ENCODE measurements at regions not wholly inside any gene's neighbourhood (a gene's known extent, or its start where the extent isn't known, plus 50 kb on each side); places are given as distances from the start of the nearest gene placed in this dataset.
"Not testable (repeated sequence)": the region's sequence is repeated elsewhere in the genome, so short reads cannot be mapped to it uniquely, and the experiment has no call there.

DNA sequence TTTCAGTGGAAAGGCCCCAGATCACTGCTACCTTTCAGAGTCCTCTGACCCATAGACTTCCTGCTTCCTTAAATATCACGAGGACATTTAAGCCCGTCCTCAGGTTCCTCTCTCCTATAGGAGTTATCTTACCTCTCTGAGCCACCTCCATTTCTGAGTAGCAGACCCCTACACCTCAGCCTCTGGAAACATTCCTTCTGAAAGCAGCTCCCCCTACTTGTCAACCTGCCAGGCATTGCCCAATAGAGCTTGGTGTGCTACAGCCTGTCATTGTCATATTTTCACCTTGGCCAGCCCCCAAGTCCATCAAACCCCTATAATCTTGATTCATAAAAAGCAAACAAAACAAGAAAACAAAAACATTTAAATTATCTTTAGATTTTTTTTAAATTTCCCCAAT lies 717.9 kb upstream of the SLC8A1 start:
- Mint-ChIP-seq H3K36me3 (no peaks in the 10 kb centered on the region), H3K27ac (no peak overlapping the region), H3K27me3 (ENCODE audit: low read depth in 3 of 3) (peaks cover 0 to 2% (median 0%) of the 10 kb centered on the region in 3 donors), H3K4me1 (no peaks in the 10 kb centered on the region), H3K4me3 (no peak overlapping the region), H3K9me3 (peaks cover 0 to 11% (median 4%) of the 10 kb centered on the region in 6 donors)
- DNase-seq = no peak

- peaks cover 0 to 11% (median 3%) of the 10 kb centered on the region in 6 donors for H3K9me3 Mint-ChIP-seq
Measured at GRCh38 chr2:41170589-41170988, 718.7 kb upstream of the SLC8A1 start.

DNA sequence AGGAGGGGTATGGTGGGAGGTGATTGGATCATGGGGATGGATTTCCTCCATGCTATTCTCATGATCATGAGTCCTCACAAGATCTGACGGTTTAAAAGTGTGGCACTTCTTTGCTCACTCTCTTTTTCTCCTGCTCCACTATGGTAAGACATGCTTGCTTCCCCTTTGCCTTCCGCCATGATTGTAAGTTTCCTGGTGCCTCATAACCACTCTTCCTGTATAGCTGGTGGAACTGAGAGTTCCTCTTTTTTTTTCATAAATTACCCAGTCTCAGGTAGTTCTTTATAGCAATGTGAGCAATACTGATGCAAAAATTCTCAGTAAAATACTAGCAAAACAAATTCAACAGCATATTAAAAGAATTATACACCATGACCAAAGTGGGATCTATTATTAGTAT lies 728.5 kb upstream of the SLC8A1 start:
- Mint-ChIP-seq H3K4me3 (no peak overlapping the region), H3K36me3 (no peaks in the 10 kb centered on the region), H3K4me1 (no peaks in the 10 kb centered on the region), H3K27ac (no peak overlapping the region), H3K27me3 (ENCODE audit: low read depth in 3 of 3) (peaks cover 0 to 1% (median 1%) of the 10 kb centered on the region in 3 donors), H3K9me3 (peaks cover 0 to 21% (median 6%) of the 10 kb centered on the region in 6 donors)
- no peak for DNase-seq

More at GRCh38 chr2:41170589-41170988, 718.7 kb upstream of the SLC8A1 start:
- Mint-ChIP-seq H3K4me3 (no peak overlapping the region), H3K27me3 (ENCODE audit: low read depth in 3 of 3) (peaks cover 0 to 2% (median 0%) of the 10 kb centered on the region in 3 donors), H3K27ac (no peak overlapping the region), H3K4me1 (no peaks in the 10 kb centered on the region), H3K36me3 (no peaks in the 10 kb centered on the region)
- no peak for DNase-seq

- Mint-ChIP-seq H3K27ac (no peak overlapping the region), H3K4me1 (no peaks in the 10 kb centered on the region), H3K9me3 (peaks cover 0 to 21% (median 6%) of the 10 kb centered on the region in 6 donors), H3K27me3 (ENCODE audit: low read depth in 3 of 3) (peaks cover 0 to 3% (median 1%) of the 10 kb centered on the region in 3 donors), H3K4me3 (no peak overlapping the region), H3K36me3 (no peaks in the 10 kb centered on the region)
- DNase-seq = no peak
Measured at GRCh38 chr2:41182961-41183360, 731.1 kb upstream of the SLC8A1 start.

DNA sequence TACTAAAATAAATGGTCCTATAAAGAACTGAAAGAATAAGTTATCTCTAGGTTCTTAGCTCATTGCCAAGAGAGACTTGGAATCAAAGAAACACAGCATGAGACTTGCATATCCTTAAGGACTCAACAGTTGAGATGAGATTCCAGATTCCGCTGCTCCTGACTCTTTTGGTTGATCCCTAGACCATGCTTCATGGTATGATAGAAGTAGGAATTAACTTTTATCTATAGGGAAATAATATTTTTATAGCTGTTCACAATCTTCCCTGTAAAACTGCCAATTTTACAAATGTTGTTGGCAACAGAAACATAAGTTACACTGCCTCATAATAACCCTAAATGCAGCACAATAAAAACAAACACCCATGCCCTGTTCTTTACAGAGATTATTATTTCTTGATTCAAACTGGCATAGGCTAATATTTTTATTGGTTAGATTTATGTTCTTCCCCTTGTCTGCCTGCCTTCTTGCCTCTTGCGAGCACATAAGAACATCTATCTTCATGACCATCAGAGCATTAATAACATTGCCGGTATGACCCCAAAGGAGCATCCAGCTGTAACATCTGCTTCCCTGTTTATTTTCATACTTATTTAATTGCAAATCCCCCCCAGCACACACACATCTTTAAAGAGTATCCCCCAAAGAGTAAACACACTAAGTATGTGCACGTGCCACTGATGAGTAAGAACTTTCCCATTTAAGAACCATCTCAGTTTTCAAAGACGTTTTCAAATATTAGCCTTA lies 735.7 kb upstream of the SLC8A1 start:
- Mint-ChIP-seq H3K4me1 (no peaks in the 10 kb centered on the region), H3K27ac (no peak overlapping the region), H3K36me3 (no peaks in the 10 kb centered on the region), H3K4me3 (no peak overlapping the region), H3K9me3 (peaks cover 0 to 9% (median 1%) of the 10 kb centered on the region in 6 donors), H3K27me3 (ENCODE audit: low read depth in 3 of 3) (peaks cover 0 to 3% (median 1%) of the 10 kb centered on the region in 3 donors)
- no peak for DNase-seq

- peaks cover 0 to 5% (median under 1%) of the 10 kb centered on the region in 6 donors for H3K9me3 Mint-ChIP-seq
- no peak for DNase-seq
Measured at GRCh38 chr2:41194230-41194629, 742.3 kb upstream of the SLC8A1 start.

DNA sequence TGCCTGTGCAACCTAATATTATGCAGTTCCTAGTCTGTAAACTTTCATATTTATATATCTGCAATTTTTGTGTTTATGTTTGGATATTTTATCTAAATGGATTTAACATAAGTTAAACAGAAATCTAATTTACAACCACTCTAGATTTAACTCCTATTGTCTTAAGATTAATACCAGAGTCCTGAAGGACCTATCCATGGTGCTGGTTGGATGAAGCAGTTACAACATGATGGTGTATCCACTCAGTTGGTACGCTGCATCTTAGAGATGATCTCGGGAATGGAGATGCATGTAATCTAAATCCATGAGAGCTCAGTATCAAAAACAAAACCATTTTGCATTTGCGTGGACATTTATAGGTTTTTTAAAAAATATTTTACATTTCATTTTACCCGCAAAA lies 745.9 kb upstream of the SLC8A1 start:
- H3K4me3 Mint-ChIP-seq = no peak overlapping the region
- H3K36me3 Mint-ChIP-seq = no peaks in the 10 kb centered on the region
- peaks cover 0 to 5% (median 0%) of the 10 kb centered on the region in 6 donors for H3K9me3 Mint-ChIP-seq
- H3K4me1 Mint-ChIP-seq = no peaks in the 10 kb centered on the region
- DNase-seq = no peak
- H3K27me3 Mint-ChIP-seq (ENCODE audit: low read depth in 3 of 3) = no peaks in the 10 kb centered on the region
- no peak overlapping the region for H3K27ac Mint-ChIP-seq

More at GRCh38 chr2:41194230-41194629, 742.3 kb upstream of the SLC8A1 start:
- H3K4me1 Mint-ChIP-seq = no peaks in the 10 kb centered on the region
- no peak overlapping the region for H3K27ac Mint-ChIP-seq
- H3K27me3 Mint-ChIP-seq (ENCODE audit: low read depth in 3 of 3) = no peaks in the 10 kb centered on the region
- H3K4me3 Mint-ChIP-seq = no peak overlapping the region
- no peaks in the 10 kb centered on the region for H3K36me3 Mint-ChIP-seq

DNA sequence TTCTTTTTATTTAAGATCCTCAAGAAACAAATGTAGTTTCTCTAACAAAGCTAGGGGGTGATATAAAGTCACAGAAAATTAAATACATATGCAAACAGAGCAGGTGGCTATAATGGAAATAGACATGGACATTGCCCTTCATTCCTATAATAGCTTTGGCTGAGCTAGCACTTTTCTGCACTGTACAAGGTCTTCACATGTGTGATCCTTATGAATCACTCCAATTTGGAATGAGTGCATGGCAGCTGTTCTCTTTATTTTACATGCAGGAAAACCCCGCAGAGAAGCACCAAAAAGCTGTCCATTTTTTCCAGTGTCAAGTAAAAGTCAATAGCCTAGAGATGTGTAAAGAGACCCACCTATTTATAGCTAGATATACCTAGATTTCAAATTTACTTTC lies 747.4 kb upstream of the SLC8A1 start:
- no peak overlapping the region for H3K27ac Mint-ChIP-seq
- H3K36me3 Mint-ChIP-seq = no peaks in the 10 kb centered on the region

DNA sequence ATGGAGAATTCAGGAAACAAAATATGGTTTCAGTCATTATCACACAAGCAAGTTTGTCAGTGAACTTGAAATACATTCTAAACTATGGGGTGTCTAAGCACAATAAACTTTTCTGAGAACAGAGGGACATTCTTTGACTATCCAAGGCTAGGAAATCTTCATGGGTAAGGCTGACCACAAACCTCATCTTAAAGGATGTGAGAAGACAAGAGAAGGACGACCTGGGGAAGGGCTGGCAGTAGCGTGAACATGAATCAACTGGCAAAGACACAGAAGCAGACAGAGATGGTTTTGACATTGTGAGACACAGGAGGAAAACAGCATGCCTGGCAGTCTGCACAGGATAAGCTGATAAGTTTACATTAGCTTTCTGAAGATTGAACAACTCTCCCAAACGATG lies 752.4 kb upstream of the SLC8A1 start:
- no peaks in the 10 kb centered on the region for H3K36me3 Mint-ChIP-seq
- no peak overlapping the region for H3K4me3 Mint-ChIP-seq
- DNase-seq = no peak
- H3K4me1 Mint-ChIP-seq = no peaks in the 10 kb centered on the region
- H3K9me3 Mint-ChIP-seq = peaks cover 0 to 7% (median 0%) of the 10 kb centered on the region in 6 donors
- H3K27ac Mint-ChIP-seq = no peak overlapping the region
- H3K27me3 Mint-ChIP-seq (ENCODE audit: low read depth in 3 of 3) = peaks cover 0 to 2% (median 0%) of the 10 kb centered on the region in 3 donors

More for the DNA sequence above, 747.4 kb upstream of the SLC8A1 start:
- H3K4me1 Mint-ChIP-seq = no peaks in the 10 kb centered on the region
- H3K27me3 Mint-ChIP-seq (ENCODE audit: low read depth in 3 of 3) = peaks cover 0 to 2% (median 0%) of the 10 kb centered on the region in 3 donors
- H3K4me3 Mint-ChIP-seq = no peak overlapping the region
- peaks cover 0 to 5% (median 0%) of the 10 kb centered on the region in 6 donors for H3K9me3 Mint-ChIP-seq
- DNase-seq = no peak

DNA sequence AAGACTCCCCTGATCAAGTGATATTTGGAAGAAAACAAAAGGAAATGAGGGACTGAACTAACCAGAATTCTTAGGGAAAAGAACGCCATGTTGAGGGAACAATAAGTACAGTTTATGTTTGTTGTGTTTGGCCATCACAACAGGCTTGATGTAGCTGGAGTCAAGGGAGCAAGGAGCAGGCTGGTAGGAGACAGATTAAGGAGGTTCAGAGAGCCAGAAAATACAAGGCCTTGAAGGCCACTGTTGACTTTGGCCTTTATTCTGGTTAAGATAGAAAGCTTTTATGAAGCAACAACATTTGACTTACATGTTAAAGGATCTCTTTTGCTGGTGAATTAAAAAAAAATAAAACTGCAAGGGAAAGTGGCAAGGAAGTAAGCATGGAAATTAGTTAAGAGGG lies 754.1 kb upstream of the SLC8A1 start:
- Mint-ChIP-seq H3K4me3 (no peak overlapping the region), H3K27me3 (ENCODE audit: low read depth in 3 of 3) (peaks cover 0 to 2% (median 2%) of the 10 kb centered on the region in 3 donors), H3K36me3 (no peaks in the 10 kb centered on the region), H3K4me1 (no peaks in the 10 kb centered on the region), H3K27ac (no peak overlapping the region), H3K9me3 (peaks cover 0 to 7% (median 2%) of the 10 kb centered on the region in 6 donors)
- no peak for DNase-seq

DNA sequence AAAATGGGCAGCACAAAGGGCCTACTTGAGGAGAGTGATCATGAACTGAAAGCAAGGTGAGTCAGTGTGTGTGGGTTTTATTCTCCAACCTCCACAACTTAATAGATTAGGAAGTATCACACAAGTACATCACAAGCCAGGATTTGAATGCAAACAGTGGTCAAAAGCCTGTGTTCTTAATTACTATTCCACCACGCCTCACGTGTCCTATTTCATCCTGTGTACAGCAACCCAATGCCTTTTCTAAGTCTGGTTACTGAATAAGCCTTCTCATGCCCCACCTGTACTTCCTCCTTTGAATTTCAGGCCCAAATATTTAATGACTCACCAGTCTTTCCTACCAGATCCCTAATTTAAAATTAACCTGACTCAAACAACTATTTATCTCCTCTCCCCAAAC lies 755.7 kb upstream of the SLC8A1 start:
- H3K4me1 Mint-ChIP-seq = no peaks in the 10 kb centered on the region
- peaks cover 0 to 2% (median 2%) of the 10 kb centered on the region in 3 donors for H3K27me3 Mint-ChIP-seq (ENCODE audit: low read depth in 3 of 3)
- H3K36me3 Mint-ChIP-seq = no peaks in the 10 kb centered on the region
- H3K4me3 Mint-ChIP-seq = no peak overlapping the region
- DNase-seq = no peak
- no peak overlapping the region for H3K27ac Mint-ChIP-seq
- peaks cover 0 to 7% (median 2%) of the 10 kb centered on the region in 6 donors for H3K9me3 Mint-ChIP-seq

DNA sequence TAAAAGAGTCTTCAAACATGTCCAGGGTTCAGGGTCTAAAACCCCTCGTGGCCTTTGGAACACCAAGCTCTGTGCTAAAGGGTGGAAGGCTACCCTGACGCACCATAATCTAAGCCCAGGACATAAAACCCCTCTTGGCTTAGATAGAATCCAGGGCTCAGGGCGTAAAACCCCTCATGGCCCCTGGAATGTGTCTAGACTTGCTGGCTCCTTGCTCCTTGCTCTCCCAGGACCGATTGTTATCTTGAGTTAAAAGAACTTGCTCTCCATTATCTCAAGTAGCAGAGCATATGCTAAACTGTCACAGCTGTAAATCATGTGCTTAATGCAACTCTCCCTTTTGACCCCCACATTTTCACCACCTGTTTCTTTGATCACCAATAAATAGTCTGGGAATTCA lies 758.1 kb upstream of the SLC8A1 start:
- not testable (repeated sequence) for H3K36me3 Mint-ChIP-seq; H3K4me1 Mint-ChIP-seq; H3K27me3 Mint-ChIP-seq (ENCODE audit: low read depth in 3 of 3); DNase-seq; H3K4me3 Mint-ChIP-seq; H3K27ac Mint-ChIP-seq
- peaks cover 0 to 12% (median 4%) of the 10 kb centered on the region in 6 donors for H3K9me3 Mint-ChIP-seq

DNA sequence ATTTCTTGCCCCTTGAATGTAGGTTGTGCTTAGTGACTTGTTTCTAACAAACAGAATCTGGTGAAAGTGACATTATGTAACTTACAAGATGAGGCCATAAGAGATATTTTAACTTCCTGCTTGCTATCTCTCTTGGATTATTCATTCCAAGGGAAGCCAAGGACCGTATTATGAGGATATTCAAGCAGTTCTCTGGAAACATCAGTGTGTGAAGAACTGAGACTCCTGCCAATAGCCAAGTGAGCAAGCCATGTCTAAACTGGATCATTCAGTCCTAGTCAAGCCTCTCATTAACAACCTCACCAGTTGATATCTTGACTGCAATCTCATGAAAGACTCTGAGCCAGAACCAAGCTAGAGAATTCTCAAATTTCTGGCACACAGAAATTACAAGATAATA lies 765.1 kb upstream of the SLC8A1 start:
- no peaks in the 10 kb centered on the region for H3K4me1 Mint-ChIP-seq
- H3K9me3 Mint-ChIP-seq = peaks cover 0 to 25% (median 7%) of the 10 kb centered on the region in 6 donors
- no peaks in the 10 kb centered on the region for H3K27me3 Mint-ChIP-seq (ENCODE audit: low read depth in 3 of 3)
- DNase-seq = no peak
- no peak overlapping the region for H3K4me3 Mint-ChIP-seq
- no peak overlapping the region for H3K27ac Mint-ChIP-seq
- peaks cover 0 to 3% (median 0%) of the 10 kb centered on the region in 3 donors for H3K36me3 Mint-ChIP-seq

DNA sequence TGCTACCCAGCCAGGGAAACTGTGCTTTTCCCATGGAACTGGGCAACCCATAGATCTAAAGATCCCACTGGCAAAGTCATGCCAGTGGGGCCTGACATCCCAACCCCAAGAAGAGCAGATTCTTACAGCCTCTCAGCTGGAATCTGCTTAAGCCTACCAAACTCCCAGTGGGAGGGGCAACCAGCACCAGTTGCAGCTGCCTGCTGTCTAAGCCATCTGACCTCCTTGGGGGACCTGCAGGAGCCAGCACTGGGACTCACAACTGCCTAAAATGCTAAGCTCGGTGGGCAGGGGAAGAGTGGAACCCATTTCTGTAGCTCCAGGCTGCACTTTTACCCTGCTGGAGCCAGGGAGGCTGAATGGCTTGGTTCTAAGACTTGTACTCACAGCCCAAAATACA lies 770.7 kb upstream of the SLC8A1 start:
- Mint-ChIP-seq H3K4me1 (no peaks in the 10 kb centered on the region), H3K27me3 (ENCODE audit: low read depth in 3 of 3) (no peaks in the 10 kb centered on the region), H3K9me3 (peaks cover 8 to 23% (median 11%) of the 10 kb centered on the region in 6 donors), H3K27ac (no peak overlapping the region), H3K36me3 (peaks cover 0 to 3% (median 0%) of the 10 kb centered on the region in 3 donors), H3K4me3 (no peak overlapping the region)
- no peak for DNase-seq

All from immature natural killer cell (primary cell).